Renal cortex interstitium (tissue), 11 donors: ENCODE measurements at regions not wholly inside any gene's neighbourhood (a gene's known extent, or its start where the extent isn't known, plus 50 kb on each side); places are given as distances from the start of the nearest gene placed in this dataset.
"Not testable (repeated sequence)": the region's sequence is repeated elsewhere in the genome, so short reads cannot be mapped to it uniquely, and the experiment has no call there.

ENCODE experiments used
- DNase-seq, 11 donors: peaks; one replicate each; pipeline ENCODE4 v3.0.0-alpha.2; 2013; ENCODE audit warnings: low read depth in 9 of 11, low spot score in 4 of 11; ENCODE audit errors: extremely low read depth in 1 of 11

GRCh38 chr2:107078584-107078983, 192.6 kb upstream of the ST6GAL2 start:
- no peak for DNase-seq

GRCh38 chr2:107086497-107086896, 200.5 kb upstream of the ST6GAL2 start:
- no peak for DNase-seq

- no peak for DNase-seq
These were observed 202.2 kb upstream of the ST6GAL2 start for GRCh38 chr2:107088156-107088555.

GRCh38 chr2:107091163-107091864, 205.3 kb upstream of the ST6GAL2 start:
- DNase-seq: no peak

GRCh38 chr2:107093426-107093957, 207.5 kb upstream of the ST6GAL2 start:
- DNase-seq: no peak

GRCh38 chr2:107094450-107094986, 208.6 kb upstream of the ST6GAL2 start:
- no peak for DNase-seq

- DNase-seq: no peak
These were observed 216.2 kb upstream of the ST6GAL2 start for GRCh38 chr2:107102176-107102575.

- DNase-seq: no peak
These were observed 221.4 kb upstream of the ST6GAL2 start for GRCh38 chr2:107107351-107107750.

GRCh38 chr2:107108556-107108955, 222.6 kb upstream of the ST6GAL2 start:
- no peak for DNase-seq

GRCh38 chr2:107111623-107112022, 225.7 kb upstream of the ST6GAL2 start:
- no peak for DNase-seq

- no peak for DNase-seq
These were observed 226.6 kb upstream of the ST6GAL2 start for GRCh38 chr2:107112561-107112960.

GRCh38 chr2:107128381-107128780, 242.4 kb upstream of the ST6GAL2 start:
- DNase-seq: no peak

- DNase-seq: no peak
These were observed 246.1 kb upstream of the ST6GAL2 start for GRCh38 chr2:107132070-107132469.

GRCh38 chr2:107132746-107133145, 246.8 kb upstream of the ST6GAL2 start:
- DNase-seq: no peak

- no peak for DNase-seq
These were observed 247.4 kb upstream of the ST6GAL2 start for GRCh38 chr2:107133412-107133811.

- DNase-seq: no peak
These were observed 250.8 kb upstream of the ST6GAL2 start for GRCh38 chr2:107136733-107137132.

GRCh38 chr2:107137706-107138105, 251.7 kb upstream of the ST6GAL2 start:
- no peak for DNase-seq

GRCh38 chr2:107146181-107146580, 260.2 kb upstream of the ST6GAL2 start:
- no peak for DNase-seq

GRCh38 chr2:107146645-107147044, 260.7 kb upstream of the ST6GAL2 start:
- not testable (repeated sequence) for DNase-seq

- no peak for DNase-seq
These were observed 262.1 kb upstream of the ST6GAL2 start for GRCh38 chr2:107148055-107148454.

- DNase-seq: no peak
These were observed 262.5 kb upstream of the ST6GAL2 start for GRCh38 chr2:107148496-107148895.
